OCI-LY1 (cell line): ENCODE measurements at regions not wholly inside any gene's neighbourhood (a gene's known extent, or its start where the extent isn't known, plus 50 kb on each side); places are given as distances from the start of the nearest gene placed in this dataset.

Experiments
- CTCF ChIP-seq: fragments of 200-600 bp; sonication (generic), shearing (Covaris generic); IDR thresholded peaks from 2 replicates; pipeline ENCODE4 v1.5.1; 2017; ENCODE audit warnings: mild to moderate bottlenecking, antibody characterized with exemption, low read length, moderate library complexity, mixed read lengths
- EZH2 ChIP-seq: fragments of 200-600 bp; sonication (generic), shearing (Covaris generic); IDR thresholded peaks from 2 replicates; pipeline ENCODE4 v1.8.0; 2017; ENCODE audit warnings: borderline replicate concordance, mixed run types, mild to moderate bottlenecking, antibody characterized with exemption, low read length, moderate library complexity, mixed read lengths

- TF ChIP-seq CTCF (no peak), EZH2 (no peak)
These were observed 75.6 kb downstream of the BLID start for GRCh38 chr11:122040464-122040863.
